ENCODE measurements at regions not wholly inside any gene's neighbourhood (a gene's known extent, or its start where the extent isn't known, plus 50 kb on each side); places are given as distances from the start of the nearest gene placed in this dataset.

DNA sequence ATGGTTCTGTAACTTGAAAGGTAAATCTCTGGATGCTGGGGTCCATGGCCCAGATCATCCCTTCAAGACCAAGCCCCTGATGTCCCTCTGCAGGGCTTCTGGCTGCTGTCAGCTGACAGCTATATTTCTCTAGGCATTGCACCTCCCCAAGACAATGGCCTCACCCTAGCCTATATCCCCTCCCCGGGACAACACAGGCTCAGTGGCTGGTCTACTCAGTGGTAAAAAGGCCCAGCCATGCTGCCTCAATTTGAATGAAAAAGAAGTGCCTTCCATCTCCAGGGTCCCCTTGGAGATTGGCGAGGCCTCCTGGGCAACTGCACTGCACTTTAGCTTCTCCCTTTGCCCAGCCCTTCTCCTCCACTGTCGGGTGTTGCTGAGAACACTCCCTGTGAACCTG, 602.8 kb downstream of the CDH26 start:
- H3K27me3 ChIP-seq (ENCODE audit: control insufficient read depth, insufficient read depth, low read length) = no peaks in the 10 kb centered on the region

DNA sequence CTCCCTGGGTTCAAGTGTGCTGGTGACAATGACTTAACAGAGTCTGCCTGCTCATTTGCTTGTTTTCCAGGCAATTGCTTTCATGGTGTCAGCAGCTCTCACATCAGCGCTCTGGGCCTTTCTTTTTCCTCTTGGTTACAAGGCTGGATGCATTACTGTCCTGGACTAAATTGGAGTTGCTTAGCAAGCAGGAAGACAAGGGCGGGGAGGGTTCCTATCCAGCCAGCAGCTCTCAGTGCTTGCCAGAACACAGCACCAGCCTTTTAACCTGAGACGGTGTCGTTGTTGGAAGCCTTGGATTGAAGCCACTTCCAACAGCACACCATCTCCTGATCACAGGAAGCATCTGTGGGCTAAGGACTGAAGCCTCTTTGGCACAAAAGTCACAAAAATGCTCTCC, 606.9 kb downstream of the CDH26 start:
- CTCF ChIA-PET = no interaction called here

More for the DNA sequence above, 602.8 kb downstream of the CDH26 start:
- no peaks in the 10 kb centered on the region for H3K9me3 ChIP-seq (ENCODE audit: control insufficient read depth, insufficient read depth, low read length)
- ChIA-PET POLR2A (no interaction called here), CTCF (interaction anchor here (0.5 kb wide), 1 partner anchor 141 kb away, joined by 4 read pairs; no protein-coding TSS in a partner anchor)
- DNase-seq (ENCODE audit: low read depth, low spot score) = no peak
- TF ChIP-seq, protein P1, sequence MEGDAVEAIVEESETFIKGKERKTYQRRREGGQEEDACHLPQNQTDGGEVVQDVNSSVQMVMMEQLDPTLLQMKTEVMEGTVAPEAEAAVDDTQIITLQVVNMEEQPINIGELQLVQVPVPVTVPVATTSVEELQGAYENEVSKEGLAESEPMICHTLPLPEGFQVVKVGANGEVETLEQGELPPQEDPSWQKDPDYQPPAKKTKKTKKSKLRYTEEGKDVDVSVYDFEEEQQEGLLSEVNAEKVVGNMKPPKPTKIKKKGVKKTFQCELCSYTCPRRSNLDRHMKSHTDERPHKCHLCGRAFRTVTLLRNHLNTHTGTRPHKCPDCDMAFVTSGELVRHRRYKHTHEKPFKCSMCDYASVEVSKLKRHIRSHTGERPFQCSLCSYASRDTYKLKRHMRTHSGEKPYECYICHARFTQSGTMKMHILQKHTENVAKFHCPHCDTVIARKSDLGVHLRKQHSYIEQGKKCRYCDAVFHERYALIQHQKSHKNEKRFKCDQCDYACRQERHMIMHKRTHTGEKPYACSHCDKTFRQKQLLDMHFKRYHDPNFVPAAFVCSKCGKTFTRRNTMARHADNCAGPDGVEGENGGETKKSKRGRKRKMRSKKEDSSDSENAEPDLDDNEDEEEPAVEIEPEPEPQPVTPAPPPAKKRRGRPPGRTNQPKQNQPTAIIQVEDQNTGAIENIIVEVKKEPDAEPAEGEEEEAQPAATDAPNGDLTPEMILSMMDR (IDR thresholded peaks at IDR 0.05; ENCODE audit: low read depth, low read length) = no peak
- H3K27ac ChIP-seq (ENCODE audit: low read depth, low read length) = no peak overlapping the region
- no peak overlapping the region for H3K4me3 ChIP-seq (ENCODE audit: low read depth, low read length)

DNA sequence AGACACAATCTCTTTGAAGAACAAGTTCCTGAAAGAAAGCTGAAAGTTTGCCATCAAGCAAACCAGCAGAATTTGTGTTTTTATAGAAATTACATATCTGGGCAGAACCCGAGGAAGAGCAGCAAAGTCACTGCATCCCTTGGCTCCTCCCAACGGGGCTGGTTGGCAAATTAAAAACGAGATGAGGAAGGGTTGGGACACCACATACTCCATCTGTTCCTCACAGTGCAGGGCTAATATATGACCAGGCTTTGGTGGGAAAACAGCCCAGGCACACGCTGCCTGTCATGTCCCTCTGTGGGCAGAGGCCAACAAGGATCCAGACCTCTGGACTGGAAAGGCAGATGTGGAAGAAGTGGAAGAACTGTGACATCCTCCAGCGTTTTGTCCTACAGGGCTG, 607.3 kb downstream of the CDH26 start:
- POLR2A ChIA-PET = no interaction called here
- no peak overlapping the region for H3K27ac ChIP-seq (ENCODE audit: low read depth, low read length)
- H3K9me3 ChIP-seq (ENCODE audit: control insufficient read depth, insufficient read depth, low read length) = no peaks in the 10 kb centered on the region
- CTCF ChIA-PET = no interaction called here
- TF ChIP-seq, protein P1 (IDR thresholded peaks at IDR 0.05; ENCODE audit: low read depth, low read length) = no peak
- no peaks in the 10 kb centered on the region for H3K27me3 ChIP-seq (ENCODE audit: control insufficient read depth, insufficient read depth, low read length)
- no peak overlapping the region for H3K4me3 ChIP-seq (ENCODE audit: low read depth, low read length)
- no peak for DNase-seq (ENCODE audit: low read depth, low spot score)

More for the DNA sequence above, 606.9 kb downstream of the CDH26 start:
- Histone ChIP-seq H3K27ac (ENCODE audit: low read depth, low read length) (no peak overlapping the region), H3K27me3 (ENCODE audit: control insufficient read depth, insufficient read depth, low read length) (no peaks in the 10 kb centered on the region), H3K4me3 (ENCODE audit: low read depth, low read length) (no peak overlapping the region), H3K9me3 (ENCODE audit: control insufficient read depth, insufficient read depth, low read length) (no peaks in the 10 kb centered on the region)
- TF ChIP-seq, protein P1 (IDR thresholded peaks at IDR 0.05; ENCODE audit: low read depth, low read length) = no peak
- DNase-seq (ENCODE audit: low read depth, low spot score) = no peak
- POLR2A ChIA-PET = no interaction called here

- H3K27ac ChIP-seq (ENCODE audit: low read depth, low read length) = no peak overlapping the region
- CTCF ChIA-PET = no interaction called here
- H3K9me3 ChIP-seq (ENCODE audit: control insufficient read depth, insufficient read depth, low read length) = no peaks in the 10 kb centered on the region
- no peaks in the 10 kb centered on the region for H3K27me3 ChIP-seq (ENCODE audit: control insufficient read depth, insufficient read depth, low read length)
- no peak for DNase-seq (ENCODE audit: low read depth, low spot score)
- POLR2A ChIA-PET = no interaction called here
- H3K4me3 ChIP-seq (ENCODE audit: low read depth, low read length) = no peak overlapping the region
- TF ChIP-seq, protein P1 (IDR thresholded peaks at IDR 0.05; ENCODE audit: low read depth, low read length) = no peak
Measured at GRCh38 chr20:60569116-60569515, 610.9 kb downstream of the CDH26 start.

DNA sequence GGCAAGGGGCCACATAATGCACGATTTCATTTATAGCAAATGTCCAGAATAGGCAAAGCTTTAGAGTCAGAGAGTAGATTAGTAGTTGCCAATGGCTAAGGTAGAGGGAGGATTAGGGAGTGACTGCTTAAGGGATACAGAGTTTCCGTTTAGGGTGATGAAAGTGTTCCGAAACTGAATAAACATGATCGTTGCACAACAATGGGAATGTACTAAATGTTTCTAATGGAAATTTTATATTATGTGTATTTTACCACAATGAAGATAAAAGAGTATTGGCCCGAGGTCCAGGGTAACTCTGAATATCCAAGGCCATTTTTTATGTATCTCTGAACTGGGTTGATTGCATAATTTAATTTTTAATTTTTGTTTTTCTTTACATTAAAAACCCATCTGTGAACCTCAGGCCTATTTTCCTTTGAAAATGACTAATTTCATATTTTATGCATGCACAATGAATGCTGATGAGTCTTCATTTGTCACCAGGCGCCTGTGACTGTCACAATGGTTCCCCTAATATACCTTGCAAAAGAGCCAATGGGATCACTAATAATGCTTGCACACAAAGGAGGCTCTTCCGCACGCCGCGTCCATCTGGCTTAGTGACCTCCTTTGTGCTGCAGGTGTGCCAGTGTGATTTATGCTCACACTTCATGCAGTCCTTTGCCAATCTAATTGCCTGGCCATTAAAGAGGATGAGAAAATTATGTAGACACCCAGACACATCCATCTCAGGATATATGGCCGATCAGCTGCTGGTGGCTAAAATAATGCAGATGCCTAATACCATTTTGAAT, 612.5 kb downstream of the CDH26 start:
- DNase-seq (ENCODE audit: low read depth, low spot score) = no peak
- ChIA-PET POLR2A (no interaction called here), CTCF (no interaction called here)
- Histone ChIP-seq H3K4me3 (ENCODE audit: low read depth, low read length) (no peak overlapping the region), H3K27ac (ENCODE audit: low read depth, low read length) (no peak overlapping the region), H3K27me3 (ENCODE audit: control insufficient read depth, insufficient read depth, low read length) (no peaks in the 10 kb centered on the region), H3K9me3 (ENCODE audit: control insufficient read depth, insufficient read depth, low read length) (no peaks in the 10 kb centered on the region)
- TF ChIP-seq, protein P1 (IDR thresholded peaks at IDR 0.05; ENCODE audit: low read depth, low read length) = no peak

All from AG04450 (cell line).